OCI-LY1 (cell line): ENCODE measurements at regions not wholly inside any gene's neighbourhood (a gene's known extent, or its start where the extent isn't known, plus 50 kb on each side); places are given as distances from the start of the nearest gene placed in this dataset.

Experiments used
- CTCF ChIP-seq: fragments of 200-600 bp; sonication (generic), shearing (Covaris generic); IDR thresholded peaks from 2 replicates; pipeline ENCODE4 v1.5.1; 2017; ENCODE audit warnings: mild to moderate bottlenecking, antibody characterized with exemption, low read length, moderate library complexity, mixed read lengths
- EZH2 ChIP-seq: fragments of 200-600 bp; sonication (generic), shearing (Covaris generic); IDR thresholded peaks from 2 replicates; pipeline ENCODE4 v1.8.0; 2017; ENCODE audit warnings: borderline replicate concordance, mixed run types, mild to moderate bottlenecking, antibody characterized with exemption, low read length, moderate library complexity, mixed read lengths

DNA sequence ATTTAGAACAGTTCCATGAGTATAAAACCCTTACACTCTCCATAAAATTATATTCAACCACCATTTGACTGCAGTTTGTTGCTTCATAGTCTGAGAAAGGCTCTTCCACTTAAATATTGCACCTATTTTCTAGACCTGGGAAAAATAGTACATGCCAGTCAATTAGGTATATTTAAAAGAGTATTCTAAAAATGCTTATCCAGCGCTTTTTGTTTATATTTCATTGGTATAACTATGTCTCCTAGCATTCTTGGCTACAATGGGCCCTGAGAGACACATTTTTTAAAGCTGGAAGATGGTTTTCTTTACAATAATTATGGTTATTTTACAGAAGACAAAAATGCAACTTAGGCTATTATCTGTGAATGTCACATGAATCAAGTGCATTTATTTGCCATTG lies 439.4 kb downstream of the KCNJ18 start:
- TF ChIP-seq CTCF, result no peak
- no peak for TF ChIP-seq EZH2
